ENCODE measurements at regions not wholly inside any gene's neighbourhood (a gene's known extent, or its start where the extent isn't known, plus 50 kb on each side); places are given as distances from the start of the nearest gene placed in this dataset.
A peak's percentile ranks its signal among the peaks of the same experiment; 100 is the strongest.

DNA sequence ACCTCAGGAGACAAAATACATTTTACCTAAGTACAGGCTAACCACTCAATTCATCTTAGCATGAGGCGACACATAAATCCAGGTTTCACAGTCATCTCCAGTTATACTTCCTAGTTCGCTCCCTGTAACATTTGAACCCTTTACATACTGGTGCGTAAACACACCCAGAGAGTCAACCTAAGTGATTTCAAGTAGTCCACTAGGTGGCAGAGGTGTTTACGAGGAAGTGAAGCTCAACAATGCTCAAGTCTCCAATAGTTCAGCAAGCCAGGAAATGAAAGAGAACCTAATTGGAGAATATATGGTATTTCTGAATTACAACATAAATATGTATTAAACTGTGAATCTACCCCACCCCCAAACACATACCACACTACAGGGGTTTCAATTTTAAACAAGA, 76.3 kb upstream of the ABCB5 start:
- peaks cover 8 to 9% of the 10 kb centered on the region in 2 experiments; a peak in 3 of 4 replicates for H3K4me1 Mint-ChIP-seq
- H3K27me3 Mint-ChIP-seq (ENCODE audit: low read depth): no peaks in the 10 kb centered on the region
- Histone ChIP-seq H3K27me3 (ENCODE audit: insufficient read depth, low read length) (no peaks in the 10 kb centered on the region), H4K8ac (replicated peaks; ENCODE audit: insufficient read length, low read depth, low read length) (no peak overlapping the region), H3T11ph (ENCODE audit: low read length) (no peak overlapping the region), H4K91ac (ENCODE audit: insufficient read length, low read depth, low read length) (no peak overlapping the region), H3K27ac (ENCODE audit: insufficient read length, low read depth, low read length) (no peak overlapping the region), H3K18ac (ENCODE audit: insufficient read length, low read depth, low read length) (no peak overlapping the region), H2BK20ac (ENCODE audit: low read depth, low read length, poor library complexity, severe bottlenecking) (no peak overlapping the region), H3K56ac (ENCODE audit: insufficient read length, low read depth, low read length) (no peak overlapping the region), H2BK12ac (ENCODE audit: insufficient read length, low read depth, low read length) (no peak overlapping the region), H3K23ac (ENCODE audit: insufficient read length, low read depth, low read length) (no peak overlapping the region), H3K79me2 (ENCODE audit: insufficient read depth, low read length) (no peaks in the 10 kb centered on the region), H3K23me2 (ENCODE audit: insufficient read length, low read depth, low read length, poor library complexity, severe bottlenecking) (no peaks in the 10 kb centered on the region), H3K4me2 (ENCODE audit: insufficient read depth, insufficient read length, low read length) (no peak overlapping the region), H3K9me3 (ENCODE audit: control insufficient read depth, low read depth, low read length) (no peaks in the 10 kb centered on the region), H3K9ac (ENCODE audit: extremely low read depth, insufficient read length, low read length) (no peak overlapping the region), H3K4me1 (ENCODE audit: insufficient read depth, low read length) (0 out of 2 replicates have a peak, but pooled peaks cover 2% of the 10 kb centered on the region), H3K79me1 (ENCODE audit: insufficient read depth, low read depth, low read length, poor library complexity, severe bottlenecking) (no peaks in the 10 kb centered on the region), H2BK120ac (ENCODE audit: low read depth, low read length, poor library complexity, severe bottlenecking) (no peak overlapping the region), H2AFZ (ENCODE audit: low read length) (no peak overlapping the region), H2BK5ac (ENCODE audit: insufficient read length, low read length) (no peak overlapping the region), H2BK15ac (ENCODE audit: low read depth, low read length) (no peak overlapping the region), H4K5ac (ENCODE audit: insufficient read length, low read depth, low read length) (no peak overlapping the region), H2AK5ac (ENCODE audit: insufficient read length, low read length) (no peak overlapping the region), H4K20me1 (ENCODE audit: control insufficient read depth, insufficient read depth, insufficient read length) (no peaks in the 10 kb centered on the region), H3K4ac (ENCODE audit: low read depth, low read length) (no peak overlapping the region), H3K14ac (ENCODE audit: insufficient read depth, low read length) (no peak overlapping the region)
- no peak overlapping the region for H3K27ac Mint-ChIP-seq
- H3K36me3 Mint-ChIP-seq (ENCODE audit: insufficient read depth in 1 of 3, low read depth in 3 of 3): peaks cover 0 to 4% (median 0%) of the 10 kb centered on the region in 3 experiments; a peak in 2 of 7 replicates
- no CpG with 5 or more reads among the region's 4 CpGs for WGBS (ENCODE audit: extremely low coverage, insufficient read length, low lambda C conversion rate)
- peaks cover 9 to 10% of the 10 kb centered on the region in 2 experiments; a peak in 4 of 5 replicates for H3K9me3 Mint-ChIP-seq
- no peak overlapping the region for H3K4me3 Mint-ChIP-seq
- no peak for DNase-seq
- TF ChIP-seq CTCF (conservative IDR thresholded peaks at IDR 0.05): peak; percentile 72
